MM.1S (cell line): ENCODE measurements at regions not wholly inside any gene's neighbourhood (a gene's known extent, or its start where the extent isn't known, plus 50 kb on each side); places are given as distances from the start of the nearest gene placed in this dataset.

Source experiments
- DNase-seq: peaks from one replicate; pipeline ENCODE4 v3.0.0-alpha.2; 2015
- H2AFZ ChIP-seq: fragments of 300-600 bp; sonication (generic); 2 replicates; pipeline ENCODE4 v1.6.0; 2016; ENCODE audit warnings: antibody characterized with exemption, low read length
- H3F3A ChIP-seq: fragments of 300-600 bp; sonication (generic); 2 replicates; pipeline ENCODE4 v1.6.1; 2016; ENCODE audit warnings: mild to moderate bottlenecking, antibody characterized with exemption, low read length, moderate library complexity, mixed read lengths; ENCODE audit not compliant: insufficient read depth
- H3K27ac ChIP-seq: fragments of 300-600 bp; sonication (generic); 2 replicates; pipeline ENCODE4 v1.5.1; 2016; ENCODE audit warnings: mild to moderate bottlenecking, low read length
- H3K27me3 ChIP-seq: fragments of 300-600 bp; sonication (generic); replicated peaks from 2 replicates; pipeline ENCODE4 v1.6.0; 2016; ENCODE audit warnings: low read length; ENCODE audit not compliant: insufficient read depth
- H3K36me3 ChIP-seq: fragments of 300-600 bp; sonication (generic); replicated peaks from 2 replicates; pipeline ENCODE4 v1.6.1; 2016; ENCODE audit warnings: mild to moderate bottlenecking, low read length, mixed read lengths; ENCODE audit not compliant: insufficient read depth
- H3K4me1 ChIP-seq: fragments of 300-600 bp; sonication (generic); 2 replicates; pipeline ENCODE4 v1.6.1; 2016; ENCODE audit warnings: low read length, mixed read lengths
- H3K4me2 ChIP-seq: fragments of 300-600 bp; sonication (generic); 2 replicates; pipeline ENCODE4 v1.6.0; 2016; ENCODE audit warnings: low read depth, low read length
- H3K4me3 ChIP-seq: fragments of 300-600 bp; sonication (generic); 2 replicates; pipeline ENCODE4 v1.5.1; 2016; ENCODE audit warnings: low read length, mixed read lengths
- H3K79me2 ChIP-seq: fragments of 300-600 bp; sonication (generic); 2 replicates; pipeline ENCODE4 v1.6.1; 2016; ENCODE audit warnings: mixed run types, low read length, mixed read lengths
- H3K9ac ChIP-seq: fragments of 300-600 bp; sonication (generic); 2 replicates; pipeline ENCODE4 v1.6.1; 2016; ENCODE audit warnings: low read length, mixed read lengths
- H3K9me2 ChIP-seq: fragments of 300-600 bp; sonication (generic); replicated peaks from 2 replicates; pipeline ENCODE4 v1.6.1; 2016; ENCODE audit warnings: mild to moderate bottlenecking, low read length, mixed read lengths; ENCODE audit not compliant: insufficient read depth
- H3K9me3 ChIP-seq: fragments of 300-600 bp; sonication (generic); replicated peaks from 2 replicates; pipeline ENCODE4 v1.6.1; 2016; ENCODE audit warnings: mild to moderate bottlenecking, low read length, mixed read lengths; ENCODE audit not compliant: insufficient read depth
- H4K20me1 ChIP-seq: fragments of 300-600 bp; sonication (generic); 2 replicates; pipeline ENCODE4 v1.6.1; 2016; ENCODE audit warnings: mild to moderate bottlenecking, low read length, moderate library complexity, mixed read lengths; ENCODE audit not compliant: insufficient read depth
- EZH2 ChIP-seq: fragments of 300-600 bp; sonication (generic); optimal IDR thresholded peaks from 2 replicates; pipeline ENCODE3; 2017; ENCODE audit warnings: low read depth, mild to moderate bottlenecking, antibody characterized with exemption, low read length, mixed read lengths
- EZH2phosphoT487 ChIP-seq: fragments of 300-600 bp; sonication (generic); IDR thresholded peaks from 2 replicates; pipeline ENCODE4 v1.6.1; 2018; ENCODE audit warnings: antibody characterized with exemption, low read length
- TF ChIP-seq, protein P1 (sequence below): fragments of 300-600 bp; sonication (generic); IDR thresholded peaks from 2 replicates; pipeline ENCODE4 v1.5.1; 2016; ENCODE audit warnings: antibody characterized with exemption, low read length, mixed read lengths

- Histone ChIP-seq H3K9me2 (no peaks in the 10 kb centered on the region), H3K9ac (no peak overlapping the region), H3K27ac (no peak overlapping the region), H3K4me3 (no peak overlapping the region), H3K79me2 (no peaks in the 10 kb centered on the region), H3K4me2 (no peak overlapping the region), H3K9me3 (no peaks in the 10 kb centered on the region), H2AFZ (no peak overlapping the region), H3F3A (no peaks in the 10 kb centered on the region), H3K4me1 (no peaks in the 10 kb centered on the region), H3K36me3 (no peaks in the 10 kb centered on the region), H4K20me1 (no peaks in the 10 kb centered on the region), H3K27me3 (no peaks in the 10 kb centered on the region)
- DNase-seq = no peak
- TF ChIP-seq EZH2 (no peak), EZH2phosphoT487 (no peak)
- TF ChIP-seq, protein P1, sequence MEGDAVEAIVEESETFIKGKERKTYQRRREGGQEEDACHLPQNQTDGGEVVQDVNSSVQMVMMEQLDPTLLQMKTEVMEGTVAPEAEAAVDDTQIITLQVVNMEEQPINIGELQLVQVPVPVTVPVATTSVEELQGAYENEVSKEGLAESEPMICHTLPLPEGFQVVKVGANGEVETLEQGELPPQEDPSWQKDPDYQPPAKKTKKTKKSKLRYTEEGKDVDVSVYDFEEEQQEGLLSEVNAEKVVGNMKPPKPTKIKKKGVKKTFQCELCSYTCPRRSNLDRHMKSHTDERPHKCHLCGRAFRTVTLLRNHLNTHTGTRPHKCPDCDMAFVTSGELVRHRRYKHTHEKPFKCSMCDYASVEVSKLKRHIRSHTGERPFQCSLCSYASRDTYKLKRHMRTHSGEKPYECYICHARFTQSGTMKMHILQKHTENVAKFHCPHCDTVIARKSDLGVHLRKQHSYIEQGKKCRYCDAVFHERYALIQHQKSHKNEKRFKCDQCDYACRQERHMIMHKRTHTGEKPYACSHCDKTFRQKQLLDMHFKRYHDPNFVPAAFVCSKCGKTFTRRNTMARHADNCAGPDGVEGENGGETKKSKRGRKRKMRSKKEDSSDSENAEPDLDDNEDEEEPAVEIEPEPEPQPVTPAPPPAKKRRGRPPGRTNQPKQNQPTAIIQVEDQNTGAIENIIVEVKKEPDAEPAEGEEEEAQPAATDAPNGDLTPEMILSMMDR = no peak
These were observed 177.0 kb upstream of the AKR1E2 start for GRCh38 chr10:4648999-4649398.

- H3K9me3 ChIP-seq = no peaks in the 10 kb centered on the region
- DNase-seq = no peak
- no peaks in the 10 kb centered on the region for H4K20me1 ChIP-seq
- no peak overlapping the region for H3K9ac ChIP-seq
- no peaks in the 10 kb centered on the region for H3K27me3 ChIP-seq
- H3K4me3 ChIP-seq = no peak overlapping the region
- H3K27ac ChIP-seq = no peak overlapping the region
- no peaks in the 10 kb centered on the region for H3K9me2 ChIP-seq
- H3K36me3 ChIP-seq = no peaks in the 10 kb centered on the region
- no peaks in the 10 kb centered on the region for H3K4me1 ChIP-seq
- H3K79me2 ChIP-seq = no peaks in the 10 kb centered on the region
- TF ChIP-seq EZH2 (no peak), EZH2phosphoT487 (no peak)
- TF ChIP-seq, protein P1 = no peak
- H3K4me2 ChIP-seq = no peak overlapping the region
- no peaks in the 10 kb centered on the region for H3F3A ChIP-seq
- H2AFZ ChIP-seq = no peak overlapping the region
These were observed 178.8 kb upstream of the AKR1E2 start for GRCh38 chr10:4647109-4647785.

GRCh38 chr10:4646547-4646946 lies 179.5 kb upstream of the AKR1E2 start:
- Histone ChIP-seq H3K36me3 (no peaks in the 10 kb centered on the region), H3K9me3 (no peaks in the 10 kb centered on the region), H3K4me2 (no peak overlapping the region), H3K27me3 (no peaks in the 10 kb centered on the region), H4K20me1 (no peaks in the 10 kb centered on the region), H3K9ac (no peak overlapping the region), H3K27ac (no peak overlapping the region), H3F3A (no peaks in the 10 kb centered on the region), H3K9me2 (no peaks in the 10 kb centered on the region), H3K4me3 (no peak overlapping the region), H3K79me2 (no peaks in the 10 kb centered on the region), H2AFZ (no peak overlapping the region), H3K4me1 (no peaks in the 10 kb centered on the region)
- TF ChIP-seq, protein P1 = no peak
- TF ChIP-seq EZH2 = no peak
- no peak for TF ChIP-seq EZH2phosphoT487
- no peak for DNase-seq
